Skeletal muscle tissue (tissue), 3 donors: ENCODE measurements at regions not wholly inside any gene's neighbourhood (a gene's known extent, or its start where the extent isn't known, plus 50 kb on each side); places are given as distances from the start of the nearest gene placed in this dataset.

Experiments
- H3K27ac ChIP-seq: one replicate; pipeline ENCODE4 v1.7.0; 2013; ENCODE audit warnings: mild to moderate bottlenecking, low read depth, low read length, inconsistent platforms
- H3K27me3 ChIP-seq, 3 donors: one replicate each; pipeline ENCODE4 v1.7.0; 2013; ENCODE audit warnings: low read length in 3 of 3; ENCODE audit not compliant: control insufficient read depth in 3 of 3, insufficient read depth in 3 of 3
- H3K36me3 ChIP-seq, 3 donors: one replicate each; pipeline ENCODE4 v1.7.0; 2013; ENCODE audit warnings: low read length in 3 of 3; ENCODE audit not compliant: control insufficient read depth in 3 of 3, insufficient read depth in 3 of 3
- H3K4me1 ChIP-seq, 3 donors: one replicate each; pipeline ENCODE4 v1.7.0; 2013; ENCODE audit warnings: low read length in 3 of 3, mild to moderate bottlenecking in 3 of 3; ENCODE audit not compliant: control insufficient read depth in 3 of 3, insufficient read depth in 3 of 3
- H3K4me3 ChIP-seq, 3 donors: one replicate each; pipeline ENCODE4 v1.7.0; 2013; ENCODE audit warnings: low read length in 3 of 3
- H3K9ac ChIP-seq, 3 donors: one replicate each; pipeline ENCODE4 v1.7.0; 2013; ENCODE audit warnings: low read length in 3 of 3, mild to moderate bottlenecking in 3 of 3, moderate library complexity in 2 of 3, low read depth in 1 of 3
- H3K9me3 ChIP-seq, 3 donors: one replicate each; pipeline ENCODE4 v1.7.0; 2013; ENCODE audit warnings: low read length in 3 of 3; ENCODE audit not compliant: control insufficient read depth in 3 of 3
- donor health status: Osteomylitis.

GRCh38 chr18:27627927-27628326, 442.8 kb upstream of the CHST9 start:
- no peaks in the 10 kb centered on the region for H3K4me1 ChIP-seq
- H3K27ac ChIP-seq: no peak overlapping the region
- H3K9ac ChIP-seq: no peak overlapping the region
- no peaks in the 10 kb centered on the region for H3K9me3 ChIP-seq
- peaks cover 0 to 5% (median 3%) of the 10 kb centered on the region in 3 donors for H3K27me3 ChIP-seq
- no peaks in the 10 kb centered on the region for H3K36me3 ChIP-seq
- H3K4me3 ChIP-seq: no peak overlapping the region

- Histone ChIP-seq H3K27ac (no peak overlapping the region), H3K36me3 (no peaks in the 10 kb centered on the region), H3K4me1 (no peaks in the 10 kb centered on the region), H3K4me3 (no peak overlapping the region), H3K9me3 (no peaks in the 10 kb centered on the region), H3K27me3 (no peaks in the 10 kb centered on the region), H3K9ac (no peak overlapping the region)
These were observed 436.3 kb upstream of the CHST9 start for GRCh38 chr18:27621236-27621890.

- Histone ChIP-seq H3K27me3 (no peaks in the 10 kb centered on the region), H3K4me3 (no peak overlapping the region), H3K9me3 (no peaks in the 10 kb centered on the region), H3K27ac (no peak overlapping the region), H3K36me3 (no peaks in the 10 kb centered on the region), H3K4me1 (no peaks in the 10 kb centered on the region), H3K9ac (no peak overlapping the region)
These were observed 434.8 kb upstream of the CHST9 start for GRCh38 chr18:27619906-27620305.

GRCh38 chr18:27619090-27619772, 434.1 kb upstream of the CHST9 start:
- no peak overlapping the region for H3K27ac ChIP-seq
- no peak overlapping the region for H3K9ac ChIP-seq
- H3K4me3 ChIP-seq: no peak overlapping the region
- no peaks in the 10 kb centered on the region for H3K36me3 ChIP-seq
- no peaks in the 10 kb centered on the region for H3K4me1 ChIP-seq
- no peaks in the 10 kb centered on the region for H3K27me3 ChIP-seq
- H3K9me3 ChIP-seq: no peaks in the 10 kb centered on the region

GRCh38 chr18:27616324-27616723, 431.2 kb upstream of the CHST9 start:
- no peaks in the 10 kb centered on the region for H3K36me3 ChIP-seq
- no peak overlapping the region for H3K4me3 ChIP-seq
- H3K4me1 ChIP-seq: no peaks in the 10 kb centered on the region
- no peaks in the 10 kb centered on the region for H3K27me3 ChIP-seq
- H3K9me3 ChIP-seq: no peaks in the 10 kb centered on the region
- H3K9ac ChIP-seq: no peak overlapping the region
- H3K27ac ChIP-seq: no peak overlapping the region

GRCh38 chr18:27614951-27615844, 430.1 kb upstream of the CHST9 start:
- no peak overlapping the region for H3K9ac ChIP-seq
- H3K9me3 ChIP-seq: no peaks in the 10 kb centered on the region
- H3K27me3 ChIP-seq: no peaks in the 10 kb centered on the region
- H3K27ac ChIP-seq: no peak overlapping the region
- H3K4me3 ChIP-seq: no peak overlapping the region
- no peaks in the 10 kb centered on the region for H3K4me1 ChIP-seq
- H3K36me3 ChIP-seq: no peaks in the 10 kb centered on the region

- Histone ChIP-seq H3K4me1 (peaks cover 0 to 3% (median 0%) of the 10 kb centered on the region in 3 donors), H3K27me3 (no peaks in the 10 kb centered on the region), H3K36me3 (no peaks in the 10 kb centered on the region), H3K27ac (no peak overlapping the region), H3K9me3 (no peaks in the 10 kb centered on the region), H3K9ac (no peak overlapping the region), H3K4me3 (no peak overlapping the region)
These were observed 424.1 kb upstream of the CHST9 start for GRCh38 chr18:27609221-27609620.

- no peak overlapping the region for H3K4me3 ChIP-seq
- no peaks in the 10 kb centered on the region for H3K27me3 ChIP-seq
- H3K9ac ChIP-seq: no peak overlapping the region
- H3K27ac ChIP-seq: no peak overlapping the region
- H3K4me1 ChIP-seq: peaks cover 0 to 3% (median 0%) of the 10 kb centered on the region in 3 donors
- no peaks in the 10 kb centered on the region for H3K9me3 ChIP-seq
- no peaks in the 10 kb centered on the region for H3K36me3 ChIP-seq
These were observed 423.6 kb upstream of the CHST9 start for GRCh38 chr18:27608742-27609141.

GRCh38 chr18:27608174-27608573, 423.1 kb upstream of the CHST9 start:
- H3K9ac ChIP-seq: no peak overlapping the region
- H3K4me1 ChIP-seq: peaks cover 0 to 3% (median 0%) of the 10 kb centered on the region in 3 donors
- no peaks in the 10 kb centered on the region for H3K9me3 ChIP-seq
- H3K36me3 ChIP-seq: no peaks in the 10 kb centered on the region
- H3K27me3 ChIP-seq: no peaks in the 10 kb centered on the region
- no peak overlapping the region for H3K4me3 ChIP-seq
- no peak overlapping the region for H3K27ac ChIP-seq

- Histone ChIP-seq H3K9me3 (no peaks in the 10 kb centered on the region), H3K4me3 (no peak overlapping the region), H3K36me3 (no peaks in the 10 kb centered on the region), H3K4me1 (peaks cover 0 to 7% (median 0%) of the 10 kb centered on the region in 3 donors), H3K27ac (no peak overlapping the region), H3K9ac (no peak overlapping the region), H3K27me3 (no peaks in the 10 kb centered on the region)
These were observed 421.6 kb upstream of the CHST9 start for GRCh38 chr18:27606741-27607140.
